ENCODE measurements at regions not wholly inside any gene's neighbourhood (a gene's known extent, or its start where the extent isn't known, plus 50 kb on each side); places are given as distances from the start of the nearest gene placed in this dataset.
"Not testable (repeated sequence)": the region's sequence is repeated elsewhere in the genome, so short reads cannot be mapped to it uniquely, and the experiment has no call there.

GRCh38 chr2:129492548-129492947, 486.9 kb upstream of the RAB6C start:
- in situ Hi-C loops (cut with MboI; ENCODE audit: low sequenced_read_pairs): no loop called here

GRCh38 chr2:129499747-129500146, 479.7 kb upstream of the RAB6C start:
- in situ Hi-C loops (cut with MboI; ENCODE audit: low sequenced_read_pairs): no loop called here

DNA sequence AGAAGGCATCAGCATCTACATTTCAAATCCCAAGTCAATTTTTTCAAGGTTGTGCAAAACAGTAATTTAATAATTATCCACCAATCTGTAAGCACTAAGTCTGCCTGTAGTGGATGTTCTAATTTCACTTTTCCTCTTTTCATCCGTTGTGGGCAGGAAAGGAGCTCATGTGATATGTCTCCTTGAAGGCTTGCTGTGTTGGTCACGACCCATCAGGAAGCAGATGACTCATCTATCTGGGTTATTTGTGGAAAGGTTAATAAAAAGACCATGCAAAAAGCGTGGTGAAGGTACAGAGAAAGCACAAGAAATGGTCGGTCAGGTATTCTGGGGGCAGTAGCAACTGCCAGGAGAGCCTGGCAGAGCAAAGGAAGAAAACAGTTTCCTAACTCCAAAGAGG, 476.7 kb upstream of the RAB6C start:
- in situ Hi-C loops (cut with MboI; ENCODE audit: low sequenced_read_pairs): no loop called here

DNA sequence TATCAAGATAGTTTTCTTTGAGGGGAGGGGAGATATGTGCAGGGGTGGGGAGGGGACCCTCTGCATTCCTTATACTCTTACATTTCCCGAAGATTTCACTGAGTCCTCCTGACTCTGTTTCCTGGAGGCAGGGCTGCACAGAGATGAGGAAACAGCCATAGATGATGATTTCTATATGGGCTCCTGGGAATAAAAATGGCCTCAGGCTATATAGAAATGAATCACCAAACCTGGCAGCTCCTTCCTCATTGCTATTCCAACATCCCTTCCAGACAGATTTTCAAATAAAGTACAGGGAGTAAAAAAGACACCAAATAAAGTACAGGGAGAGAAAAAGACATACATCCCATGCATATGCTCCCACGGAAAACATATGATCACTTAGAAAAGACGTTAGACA, 474.8 kb upstream of the RAB6C start:
- in situ Hi-C loops (cut with MboI; ENCODE audit: low sequenced_read_pairs): no loop called here

GRCh38 chr2:129518937-129519336, 460.5 kb upstream of the RAB6C start:
- in situ Hi-C loops (cut with MboI; ENCODE audit: low sequenced_read_pairs): no loop called here

GRCh38 chr2:129532158-129532557, 447.3 kb upstream of the RAB6C start:
- in situ Hi-C loops (cut with MboI; ENCODE audit: low sequenced_read_pairs): not testable (repeated sequence)

DNA sequence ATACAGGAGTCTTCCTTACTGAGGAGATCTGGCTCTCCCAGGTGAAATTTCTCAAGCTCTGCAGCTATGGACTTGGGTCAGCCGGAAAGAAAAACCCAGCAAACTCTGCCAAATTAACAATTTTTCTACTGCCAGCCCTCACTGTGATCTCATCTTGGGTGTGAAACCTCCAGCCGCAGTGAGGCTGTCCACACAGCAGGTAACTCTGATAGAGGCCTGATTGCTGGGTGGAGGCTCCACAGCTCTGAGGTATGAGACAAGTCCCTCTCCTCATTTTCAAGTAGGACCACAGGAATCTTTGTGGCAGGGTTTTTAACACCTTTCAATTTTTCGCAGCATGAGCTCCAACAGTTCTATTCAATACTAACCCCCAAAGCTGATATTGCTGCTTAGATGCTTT, 430.6 kb upstream of the RAB6C start:
- in situ Hi-C loops (cut with MboI; ENCODE audit: low sequenced_read_pairs): no loop called here

GRCh38 chr2:129550536-129550935, 428.9 kb upstream of the RAB6C start:
- in situ Hi-C loops (cut with MboI; ENCODE audit: low sequenced_read_pairs): no loop called here

DNA sequence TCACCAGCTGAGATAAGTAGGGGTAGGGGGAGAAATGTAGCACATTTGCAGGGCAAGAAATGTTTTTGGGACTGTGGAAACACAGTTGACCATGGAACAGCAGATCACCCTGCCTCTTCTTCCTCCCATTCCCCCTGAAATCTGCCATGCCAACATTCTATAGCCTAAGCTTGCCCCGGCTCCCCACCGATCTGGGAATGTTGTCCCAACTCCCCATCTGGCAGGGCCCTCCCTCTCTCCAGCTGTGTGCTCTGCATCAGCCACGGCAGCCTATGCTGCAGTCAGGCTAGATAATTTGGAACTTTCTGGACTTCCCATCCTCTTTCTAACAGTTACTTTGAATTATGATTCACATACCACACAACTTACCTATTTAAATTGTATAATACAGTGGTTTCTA, 425.1 kb upstream of the RAB6C start:
- in situ Hi-C loops (cut with MboI; ENCODE audit: low sequenced_read_pairs): no loop called here

DNA sequence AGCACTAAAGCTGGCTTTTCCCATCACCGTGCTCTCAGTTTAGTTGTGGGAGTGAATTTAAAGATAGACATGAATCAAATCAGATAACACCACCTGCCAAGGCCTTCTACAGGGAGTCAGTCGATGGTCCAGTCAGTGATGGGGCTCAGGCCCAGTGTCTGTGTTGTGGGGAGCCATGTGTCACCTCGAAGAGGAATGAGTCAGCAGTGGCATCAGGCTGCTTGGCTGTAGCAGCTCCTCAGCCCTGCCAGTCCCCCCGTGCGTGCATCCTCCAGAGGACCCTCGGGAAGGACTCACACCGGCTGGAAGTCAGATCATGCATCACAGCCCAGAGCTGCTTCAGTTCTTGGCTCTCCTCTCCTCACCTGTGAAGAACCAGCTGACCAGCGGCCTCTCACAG, 420.4 kb upstream of the RAB6C start:
- in situ Hi-C loops (cut with MboI; ENCODE audit: low sequenced_read_pairs): no loop called here

- in situ Hi-C loops (cut with MboI; ENCODE audit: low sequenced_read_pairs): no loop called here
Observed at GRCh38 chr2:129565551-129566109, 413.8 kb upstream of the RAB6C start.

- in situ Hi-C loops (cut with MboI; ENCODE audit: low sequenced_read_pairs): not testable (repeated sequence)
Observed at GRCh38 chr2:129570812-129571211, 408.7 kb upstream of the RAB6C start.

- in situ Hi-C loops (cut with MboI; ENCODE audit: low sequenced_read_pairs): no loop called here
Observed at GRCh38 chr2:129575431-129575830, 404.0 kb upstream of the RAB6C start.

DNA sequence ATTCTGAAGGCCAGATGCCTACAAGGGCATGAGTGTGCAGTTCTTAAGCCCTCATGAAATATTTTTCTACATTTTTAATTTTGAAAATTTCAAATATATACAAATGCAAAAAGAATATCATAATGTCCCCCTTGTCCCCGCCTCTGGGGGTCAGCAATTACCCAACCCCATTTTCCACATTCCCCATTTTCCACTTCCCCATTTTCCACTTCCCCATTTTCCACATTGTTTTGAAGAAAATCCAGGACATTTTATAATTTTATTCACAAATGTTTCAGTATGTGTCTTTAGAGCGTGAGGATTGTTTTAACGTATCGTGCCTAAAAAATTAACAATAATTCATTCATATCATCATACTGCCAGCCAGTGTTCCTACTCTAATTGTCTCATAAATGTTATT, 403.6 kb upstream of the RAB6C start:
- in situ Hi-C loops (cut with MboI; ENCODE audit: low sequenced_read_pairs): no loop called here

GRCh38 chr2:129580001-129580400, 399.5 kb upstream of the RAB6C start:
- in situ Hi-C loops (cut with MboI; ENCODE audit: low sequenced_read_pairs): no loop called here

DNA sequence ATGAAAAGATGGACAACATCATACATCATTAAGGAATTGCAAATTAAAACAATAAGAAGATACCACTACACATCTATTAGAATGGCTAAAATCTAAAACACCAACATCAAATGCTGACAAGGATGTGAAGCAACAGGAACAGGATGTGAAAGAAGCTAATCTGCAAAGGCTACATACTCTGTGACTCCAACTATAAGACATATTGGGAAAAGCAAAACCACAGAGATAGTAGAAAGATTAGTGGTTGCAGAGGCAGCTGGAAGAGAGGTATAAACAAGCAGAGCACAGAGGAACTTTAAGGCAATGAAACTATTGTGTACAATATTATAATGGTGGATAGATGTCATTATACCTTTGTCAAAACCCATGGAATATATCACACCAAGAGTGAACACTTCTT, 393.7 kb upstream of the RAB6C start:
- in situ Hi-C loops (cut with MboI; ENCODE audit: low sequenced_read_pairs): no loop called here

DNA sequence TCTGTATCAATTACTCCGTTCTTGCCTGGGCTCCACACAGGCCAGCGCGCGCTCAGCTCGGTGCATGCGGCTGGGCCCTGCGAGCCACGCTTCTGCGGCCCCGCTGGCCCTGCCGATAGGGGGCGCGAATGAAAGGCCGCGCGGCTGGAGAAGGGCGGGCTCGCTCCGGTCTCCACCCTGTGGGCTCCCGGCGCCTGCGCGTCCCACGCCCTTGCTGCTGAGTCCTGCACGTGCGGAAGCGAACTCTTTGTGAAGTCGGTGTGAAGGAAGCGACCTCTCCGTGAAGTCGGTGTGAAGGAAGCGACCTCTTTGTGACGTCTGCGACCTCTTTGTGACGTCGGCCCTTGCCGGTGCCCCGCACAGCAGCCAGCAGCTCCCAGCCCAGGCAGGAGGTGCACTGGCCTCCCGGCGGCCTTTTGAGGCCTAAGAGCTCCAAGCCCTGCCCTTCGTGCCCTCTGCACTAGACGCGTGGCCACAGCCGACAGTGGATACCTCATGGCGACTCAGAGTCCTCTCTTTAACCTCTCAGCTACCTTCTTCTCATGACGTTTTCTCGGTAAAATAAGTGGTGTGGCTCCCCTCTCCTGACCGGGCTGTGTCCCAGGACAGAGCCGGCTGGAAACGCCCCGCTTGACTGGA, 391.9 kb upstream of the RAB6C start:
- in situ Hi-C loops (cut with MboI; ENCODE audit: low sequenced_read_pairs): no loop called here

DNA sequence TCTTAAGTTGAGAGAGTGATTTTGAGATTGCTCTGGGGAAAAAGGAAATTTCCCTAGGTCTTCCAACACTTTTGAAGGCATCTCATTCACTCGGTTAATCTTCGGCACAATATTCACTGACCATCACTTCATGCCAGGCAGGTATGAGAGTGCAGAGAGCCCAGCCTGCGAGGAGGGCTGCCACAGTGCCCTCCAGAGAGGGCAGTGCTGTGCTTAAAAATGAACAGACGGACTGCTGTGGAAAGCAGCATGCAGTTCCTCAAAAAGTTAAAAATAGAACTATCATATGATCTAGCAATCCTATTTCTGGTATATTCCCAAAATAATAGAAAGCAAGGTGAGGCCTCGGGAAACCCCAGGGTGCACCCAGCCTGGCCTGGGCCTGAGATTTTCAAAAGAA, 374.9 kb upstream of the RAB6C start:
- in situ Hi-C loops (cut with MboI; ENCODE audit: low sequenced_read_pairs): no loop called here

GRCh38 chr2:129605646-129606045, 373.8 kb upstream of the RAB6C start:
- in situ Hi-C loops (cut with MboI; ENCODE audit: low sequenced_read_pairs): no loop called here

GRCh38 chr2:129606496-129607270, 372.8 kb upstream of the RAB6C start:
- in situ Hi-C loops (cut with MboI; ENCODE audit: low sequenced_read_pairs): no loop called here

DNA sequence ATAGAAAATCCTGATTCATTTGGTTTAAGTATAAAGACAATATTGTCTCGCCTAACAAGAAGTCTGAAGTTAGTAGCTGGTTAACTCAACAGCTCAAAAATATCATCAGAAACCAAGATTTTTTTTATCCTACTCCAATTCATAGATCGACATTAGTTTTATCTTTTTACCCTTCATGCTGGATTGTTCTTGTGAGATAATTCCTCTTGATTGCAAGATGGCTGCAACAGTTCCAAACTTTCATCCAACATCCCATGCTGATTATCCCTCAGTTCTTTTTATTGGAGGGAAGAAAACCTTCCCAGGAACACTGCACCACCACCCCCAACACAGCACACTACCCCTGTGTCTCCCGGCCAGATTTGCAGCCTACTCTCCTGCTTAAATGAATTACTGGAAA, 370.2 kb upstream of the RAB6C start:
- in situ Hi-C loops (cut with MboI; ENCODE audit: low sequenced_read_pairs): no loop called here

GRCh38 chr2:129610766-129611165, 368.7 kb upstream of the RAB6C start:
- in situ Hi-C loops (cut with MboI; ENCODE audit: low sequenced_read_pairs): no loop called here

All from HL-60/S4 (cell line).